Muscle of leg (tissue), 3 donors: ENCODE measurements at regions not wholly inside any gene's neighbourhood (a gene's known extent, or its start where the extent isn't known, plus 50 kb on each side); places are given as distances from the start of the nearest gene placed in this dataset.

Experiments
- DNase-seq: peaks from one replicate; pipeline ENCODE4 v3.0.0; 2013
- H3K27ac ChIP-seq: one replicate; pipeline ENCODE4 v1.5.1; 2013; ENCODE audit warnings: mild to moderate bottlenecking, low read length, control low read depth
- H3K27me3 ChIP-seq: one replicate; pipeline ENCODE4 v1.6.1; 2013; ENCODE audit warnings: low read length; ENCODE audit not compliant: control insufficient read depth, insufficient read depth
- H3K36me3 ChIP-seq: one replicate; pipeline ENCODE4 v1.6.1; 2013; ENCODE audit warnings: low read length; ENCODE audit not compliant: control insufficient read depth, insufficient read depth
- H3K4me1 ChIP-seq: one replicate; pipeline ENCODE4 v1.6.1; 2013; ENCODE audit warnings: low read length; ENCODE audit not compliant: control insufficient read depth, insufficient read depth
- H3K4me3 ChIP-seq: one replicate; pipeline ENCODE4 v1.5.1; 2013; ENCODE audit warnings: low read length, control low read depth
- H3K9me3 ChIP-seq: replicated peaks from 2 replicates; pipeline ENCODE4 v1.6.1; 2013; ENCODE audit warnings: low read depth, low read length; ENCODE audit not compliant: control insufficient read depth
- WGBS: methylation state at CpG from one replicate; pipeline ENCODE4 v1.1.5; 2013; ENCODE audit warnings: missing lambda C conversion rate; ENCODE audit not compliant: insufficient coverage; 5-methylcytosine and 5-hydroxymethylcytosine counted together

DNA sequence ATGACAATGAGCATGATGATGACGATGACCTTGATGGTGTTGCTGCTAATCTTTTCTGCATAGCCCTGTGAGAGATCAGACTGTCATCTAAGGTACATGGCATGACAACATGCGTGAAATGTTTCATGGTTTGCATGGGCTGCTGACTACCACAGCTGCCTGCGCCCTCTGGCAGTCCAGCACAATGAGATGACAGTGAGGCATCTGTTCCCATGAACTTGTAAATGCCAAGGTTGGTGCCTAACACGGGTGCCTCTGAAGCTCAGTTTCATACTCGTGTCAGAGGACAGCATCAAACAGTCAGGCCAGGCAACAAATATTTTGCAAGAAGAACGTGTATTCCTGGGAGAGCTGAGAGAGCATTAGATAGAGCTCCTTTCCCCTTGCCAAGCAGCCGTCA lies 122.0 kb upstream of the PRKCQ start:
- Histone ChIP-seq H3K36me3 (no peaks in the 10 kb centered on the region), H3K4me1 (no peaks in the 10 kb centered on the region), H3K4me3 (no peak overlapping the region), H3K27ac (no peak overlapping the region), H3K9me3 (no peaks in the 10 kb centered on the region), H3K27me3 (no peaks in the 10 kb centered on the region)
- no peak for DNase-seq
- 75% methylated on average over 6 of the region's 7 CpGs for WGBS

DNA sequence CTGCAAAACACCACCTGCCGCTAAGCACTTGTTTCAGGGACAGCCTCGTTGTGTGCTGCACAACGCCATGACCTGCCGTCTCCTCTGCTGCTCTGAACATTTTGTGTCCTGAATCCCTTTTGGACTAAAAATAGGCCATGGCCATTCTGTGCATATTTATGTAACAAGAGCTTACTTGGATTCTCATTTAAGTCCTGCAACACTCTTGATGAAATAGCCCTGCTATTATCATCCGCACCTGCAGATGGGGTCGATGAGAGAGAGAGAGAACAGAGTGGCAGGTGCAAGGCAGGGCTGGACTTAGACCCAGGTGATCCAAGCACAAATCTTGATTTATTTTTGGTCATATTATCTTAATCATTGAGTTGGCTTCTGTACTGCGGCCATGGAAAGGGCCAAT lies 121.2 kb upstream of the PRKCQ start:
- no peak for DNase-seq
- Histone ChIP-seq H3K27ac (no peak overlapping the region), H3K36me3 (no peaks in the 10 kb centered on the region), H3K9me3 (no peaks in the 10 kb centered on the region), H3K4me3 (no peak overlapping the region), H3K27me3 (no peaks in the 10 kb centered on the region), H3K4me1 (no peaks in the 10 kb centered on the region)
- WGBS = 70% methylated on average over 4 of the region's 7 CpGs

DNA sequence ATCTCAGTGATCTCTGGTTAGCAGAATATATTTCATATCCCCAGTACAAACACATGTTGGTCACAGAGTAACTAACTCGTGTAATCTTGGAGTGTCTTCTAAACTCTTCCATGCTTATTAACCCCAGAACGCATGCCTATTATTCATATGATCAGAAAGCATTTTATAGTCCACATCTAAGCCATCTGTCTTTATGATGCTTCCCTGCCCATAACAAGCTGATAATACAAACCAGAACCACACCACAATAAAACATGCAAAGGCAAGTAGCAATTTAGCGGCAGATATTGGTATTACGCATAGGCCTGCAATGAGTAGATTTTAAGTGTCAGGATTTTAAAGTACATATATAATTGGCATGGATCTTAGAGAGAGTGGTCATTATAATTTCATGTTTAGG lies 120.0 kb upstream of the PRKCQ start:
- DNase-seq = no peak
- H3K9me3 ChIP-seq = no peaks in the 10 kb centered on the region
- no peaks in the 10 kb centered on the region for H3K27me3 ChIP-seq
- WGBS = 39% methylated on average over 2 of the region's 4 CpGs
- H3K4me1 ChIP-seq = no peaks in the 10 kb centered on the region
- no peak overlapping the region for H3K4me3 ChIP-seq
- no peak overlapping the region for H3K27ac ChIP-seq
- no peaks in the 10 kb centered on the region for H3K36me3 ChIP-seq

DNA sequence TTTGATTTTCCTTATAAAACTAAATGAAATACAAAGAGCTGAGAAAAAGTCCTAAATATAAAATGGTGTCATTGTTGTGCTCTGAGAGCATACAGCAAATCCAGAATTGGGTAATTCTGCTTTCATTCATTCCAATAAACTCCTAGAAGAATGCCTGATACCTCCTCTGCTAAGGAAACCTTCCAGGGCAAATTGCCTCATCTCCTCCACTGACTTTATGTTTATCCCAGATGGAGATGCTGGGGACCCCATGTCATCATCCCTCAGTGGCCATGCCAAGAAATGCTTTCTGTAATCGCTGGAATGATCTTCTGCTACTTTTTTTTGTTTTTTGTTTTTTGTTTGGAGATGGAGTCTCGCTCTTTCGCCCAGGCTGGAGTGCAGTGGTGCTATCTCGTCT lies 119.3 kb upstream of the PRKCQ start:
- 85% methylated on average over 3 of the region's 4 CpGs for WGBS
- H3K4me3 ChIP-seq = no peak overlapping the region
- H3K4me1 ChIP-seq = no peaks in the 10 kb centered on the region
- H3K9me3 ChIP-seq = no peaks in the 10 kb centered on the region
- no peaks in the 10 kb centered on the region for H3K36me3 ChIP-seq
- DNase-seq = peak; percentile 36
- peaks cover 2% of the 10 kb centered on the region for H3K27me3 ChIP-seq
- H3K27ac ChIP-seq = no peak overlapping the region

DNA sequence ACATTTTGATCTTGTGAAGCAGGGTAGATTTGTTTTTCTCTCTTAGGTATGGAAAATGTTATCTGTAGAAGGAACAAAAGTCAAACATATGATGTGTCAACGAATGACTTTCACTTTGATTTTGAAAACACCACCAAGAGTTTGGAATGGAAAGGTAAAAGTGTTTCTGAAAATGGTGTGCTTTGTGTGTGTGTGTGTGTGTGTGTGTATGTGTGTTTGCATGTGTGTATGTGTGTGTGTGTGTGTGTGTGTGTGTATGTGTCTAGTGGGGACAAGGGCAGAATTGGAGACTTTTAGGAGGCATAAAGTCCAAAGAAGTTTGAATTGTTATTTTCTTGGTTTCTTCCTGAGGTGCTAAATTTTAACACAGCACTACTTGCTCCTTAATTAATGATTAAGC lies 115.4 kb upstream of the PRKCQ start:
- whole genome bisulfite sequencing = no CpG with 5 or more reads among the region's 1 CpG
- Histone ChIP-seq H3K4me3 (no peak overlapping the region), H3K36me3 (no peaks in the 10 kb centered on the region), H3K9me3 (no peaks in the 10 kb centered on the region), H3K4me1 (no peaks in the 10 kb centered on the region), H3K27me3 (peaks cover 2% of the 10 kb centered on the region), H3K27ac (no peak overlapping the region)
- DNase-seq = no peak

- DNase-seq = no peak
- Histone ChIP-seq H3K27me3 (peaks cover 2% of the 10 kb centered on the region), H3K27ac (no peak overlapping the region), H3K4me1 (no peaks in the 10 kb centered on the region), H3K4me3 (no peak overlapping the region), H3K36me3 (no peaks in the 10 kb centered on the region), H3K9me3 (no peaks in the 10 kb centered on the region)
- 71% methylated on average over 5 of the region's 8 CpGs for WGBS
Measured at GRCh38 chr10:6694447-6695140, 114.5 kb upstream of the PRKCQ start.

DNA sequence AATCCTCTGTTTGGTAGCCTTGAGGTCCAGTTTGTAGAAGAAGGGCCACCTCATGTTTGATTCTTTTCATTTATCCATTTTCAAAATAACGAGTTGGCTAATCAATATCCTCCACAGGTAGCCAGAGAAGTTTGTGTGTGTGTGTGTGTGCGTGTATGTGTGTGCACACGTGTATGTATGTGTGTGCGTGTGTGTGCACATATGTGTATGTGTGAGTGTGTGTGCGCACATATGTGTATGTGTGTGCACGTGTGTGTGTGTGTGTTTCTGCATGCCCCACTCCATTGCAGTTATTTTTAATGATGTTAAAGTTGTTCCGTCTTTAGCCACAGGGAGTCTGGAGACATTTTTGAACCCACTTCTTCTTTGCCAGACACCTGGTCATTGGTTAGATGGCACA lies 112.8 kb upstream of the PRKCQ start:
- no peaks in the 10 kb centered on the region for H3K9me3 ChIP-seq
- no peak overlapping the region for H3K4me3 ChIP-seq
- peaks cover 2% of the 10 kb centered on the region for H3K27me3 ChIP-seq
- no peaks in the 10 kb centered on the region for H3K36me3 ChIP-seq
- DNase-seq = no peak
- no peaks in the 10 kb centered on the region for H3K4me1 ChIP-seq
- WGBS = 93% methylated on average over 3 of the region's 7 CpGs
- no peak overlapping the region for H3K27ac ChIP-seq

DNA sequence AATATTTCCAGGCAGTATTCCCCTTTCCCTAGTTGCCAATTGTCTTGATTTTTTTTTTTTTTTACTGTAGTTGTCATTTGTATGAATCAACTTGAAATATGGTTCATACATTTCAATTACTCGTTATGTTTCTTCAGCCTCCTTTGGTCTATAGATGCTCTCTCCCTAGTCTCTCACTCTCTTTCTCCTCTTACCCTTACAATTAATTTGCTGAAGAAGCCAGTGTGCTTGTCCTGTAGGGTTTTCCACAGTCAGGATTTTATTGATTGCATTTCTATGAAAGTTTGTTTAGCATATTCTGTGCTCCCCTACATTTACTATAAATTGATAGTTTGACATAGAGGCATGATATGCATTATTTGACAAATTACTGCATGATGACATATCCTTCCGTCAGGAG lies 112.0 kb upstream of the PRKCQ start:
- no peak overlapping the region for H3K27ac ChIP-seq
- no peak overlapping the region for H3K4me3 ChIP-seq
- H3K36me3 ChIP-seq = no peaks in the 10 kb centered on the region
- DNase-seq = no peak
- 100% methylated on average over 1 of the region's 2 CpGs for WGBS
- no peaks in the 10 kb centered on the region for H3K4me1 ChIP-seq
- H3K9me3 ChIP-seq = no peaks in the 10 kb centered on the region
- H3K27me3 ChIP-seq = peaks cover 2% of the 10 kb centered on the region

GRCh38 chr10:6689036-6689435 lies 109.0 kb upstream of the PRKCQ start:
- Histone ChIP-seq H3K27ac (no peak overlapping the region), H3K36me3 (no peaks in the 10 kb centered on the region), H3K27me3 (no peaks in the 10 kb centered on the region), H3K9me3 (no peaks in the 10 kb centered on the region), H3K4me1 (no peaks in the 10 kb centered on the region), H3K4me3 (no peak overlapping the region)
- WGBS = no CpG with 5 or more reads among the region's 5 CpGs
- no peak for DNase-seq

DNA sequence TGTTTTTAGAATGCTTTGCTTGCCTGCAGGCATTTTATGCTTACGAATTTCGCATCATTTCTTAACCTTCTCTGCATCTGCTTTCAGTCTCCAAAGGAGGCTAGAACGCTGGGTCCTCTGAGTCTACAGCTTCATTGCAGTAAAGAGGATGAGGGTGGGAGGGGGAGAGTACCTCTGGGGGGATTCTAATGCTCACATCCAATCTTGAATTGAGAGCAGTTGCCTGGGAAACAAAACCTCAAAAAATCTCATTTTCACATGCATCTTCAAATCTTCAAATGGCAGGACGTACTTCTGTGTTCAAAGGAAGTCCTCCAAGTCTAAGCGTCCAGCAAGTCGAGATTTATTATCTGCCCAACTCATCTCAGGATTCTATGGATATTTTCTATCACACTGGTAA lies 100.7 kb upstream of the PRKCQ start:
- no peak overlapping the region for H3K4me3 ChIP-seq
- H3K27me3 ChIP-seq = no peaks in the 10 kb centered on the region
- no peak overlapping the region for H3K27ac ChIP-seq
- H3K4me1 ChIP-seq = no peaks in the 10 kb centered on the region
- DNase-seq = no peak
- H3K36me3 ChIP-seq = no peaks in the 10 kb centered on the region
- H3K9me3 ChIP-seq = no peaks in the 10 kb centered on the region
- 83% methylated on average over 1 of the region's 6 CpGs for WGBS

- no peaks in the 10 kb centered on the region for H3K4me1 ChIP-seq
- no peak for DNase-seq
- no peaks in the 10 kb centered on the region for H3K27me3 ChIP-seq
- no peak overlapping the region for H3K27ac ChIP-seq
- no peaks in the 10 kb centered on the region for H3K36me3 ChIP-seq
- no peak overlapping the region for H3K4me3 ChIP-seq
- H3K9me3 ChIP-seq = no peaks in the 10 kb centered on the region
Measured at GRCh38 chr10:6678956-6679355, 98.9 kb upstream of the PRKCQ start.
